ENCODE measurements at regions not wholly inside any gene's neighbourhood (a gene's known extent, or its start where the extent isn't known, plus 50 kb on each side); places are given as distances from the start of the nearest gene placed in this dataset.

DNA sequence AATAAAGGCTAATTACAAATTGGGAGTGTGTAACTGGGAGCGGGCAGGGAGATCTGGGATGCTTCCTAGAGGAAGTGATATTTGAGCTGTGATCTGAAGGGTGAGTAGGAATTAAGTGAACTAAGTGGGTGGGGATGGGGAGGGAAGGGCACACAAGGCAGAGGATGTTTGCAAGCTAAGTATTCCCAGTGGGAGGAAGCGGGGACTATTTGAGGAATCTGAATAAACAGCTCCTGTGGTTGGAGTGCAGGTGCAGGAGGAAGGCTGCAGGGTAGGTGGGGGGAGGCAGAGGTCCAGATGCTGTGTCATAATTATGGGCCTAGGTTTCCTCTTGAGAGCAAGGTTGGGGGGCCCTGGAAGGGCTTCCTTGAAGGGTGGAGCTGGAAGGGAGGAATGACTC, 102.1 kb upstream of the HS3ST2 start:
- H3K9ac ChIP-seq (ENCODE audit: extremely low read depth, insufficient read length, low read length): no peak overlapping the region
- Mint-ChIP-seq H3K27me3 (ENCODE audit: low read depth) (no peaks in the 10 kb centered on the region; the same call in none of the 2 replicates), H3K27ac (no peak overlapping the region), H3K36me3 (ENCODE audit: insufficient read depth in 1 of 3, low read depth in 3 of 3) (peaks cover 7 to 15% (median 8%) of the 10 kb centered on the region in 3 experiments), H3K9me3 (peaks cover 15 to 18% of the 10 kb centered on the region in 2 experiments), H3K4me3 (no peak overlapping the region), H3K4me1 (peaks cover 6 to 10% of the 10 kb centered on the region in 2 experiments; a peak in 3 of 4 replicates)
- H4K8ac ChIP-seq (replicated peaks; ENCODE audit: insufficient read length, low read depth, low read length): no peak overlapping the region
- no peaks in the 10 kb centered on the region for H3K27me3 ChIP-seq (ENCODE audit: insufficient read depth, low read length)
- H3K27ac ChIP-seq (ENCODE audit: insufficient read length, low read depth, low read length): no peak overlapping the region
- no peak overlapping the region for H3T11ph ChIP-seq (ENCODE audit: low read length)
- H2BK5ac ChIP-seq (ENCODE audit: insufficient read length, low read length): no peak overlapping the region
- TF ChIP-seq, protein P1, sequence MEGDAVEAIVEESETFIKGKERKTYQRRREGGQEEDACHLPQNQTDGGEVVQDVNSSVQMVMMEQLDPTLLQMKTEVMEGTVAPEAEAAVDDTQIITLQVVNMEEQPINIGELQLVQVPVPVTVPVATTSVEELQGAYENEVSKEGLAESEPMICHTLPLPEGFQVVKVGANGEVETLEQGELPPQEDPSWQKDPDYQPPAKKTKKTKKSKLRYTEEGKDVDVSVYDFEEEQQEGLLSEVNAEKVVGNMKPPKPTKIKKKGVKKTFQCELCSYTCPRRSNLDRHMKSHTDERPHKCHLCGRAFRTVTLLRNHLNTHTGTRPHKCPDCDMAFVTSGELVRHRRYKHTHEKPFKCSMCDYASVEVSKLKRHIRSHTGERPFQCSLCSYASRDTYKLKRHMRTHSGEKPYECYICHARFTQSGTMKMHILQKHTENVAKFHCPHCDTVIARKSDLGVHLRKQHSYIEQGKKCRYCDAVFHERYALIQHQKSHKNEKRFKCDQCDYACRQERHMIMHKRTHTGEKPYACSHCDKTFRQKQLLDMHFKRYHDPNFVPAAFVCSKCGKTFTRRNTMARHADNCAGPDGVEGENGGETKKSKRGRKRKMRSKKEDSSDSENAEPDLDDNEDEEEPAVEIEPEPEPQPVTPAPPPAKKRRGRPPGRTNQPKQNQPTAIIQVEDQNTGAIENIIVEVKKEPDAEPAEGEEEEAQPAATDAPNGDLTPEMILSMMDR (conservative IDR thresholded peaks at IDR 0.05): no peak
- H4K20me1 ChIP-seq (ENCODE audit: control insufficient read depth, insufficient read depth, insufficient read length): no peaks in the 10 kb centered on the region
- no peak for DNase-seq
- H3K14ac ChIP-seq (ENCODE audit: insufficient read depth, low read length): no peak overlapping the region
- no peak overlapping the region for H2BK12ac ChIP-seq (ENCODE audit: insufficient read length, low read depth, low read length)
- no peak overlapping the region for H3K4me2 ChIP-seq (ENCODE audit: insufficient read depth, insufficient read length, low read length)
- H3K4me1 ChIP-seq (ENCODE audit: insufficient read depth, low read length): no peaks in the 10 kb centered on the region
- H3K79me2 ChIP-seq (ENCODE audit: insufficient read depth, low read length): no peaks in the 10 kb centered on the region
- H3K23ac ChIP-seq (ENCODE audit: insufficient read length, low read depth, low read length): no peak overlapping the region
- H3K18ac ChIP-seq (ENCODE audit: insufficient read length, low read depth, low read length): no peak overlapping the region
- H3K23me2 ChIP-seq (ENCODE audit: insufficient read length, low read depth, low read length, poor library complexity, severe bottlenecking): no peaks in the 10 kb centered on the region
- H2BK120ac ChIP-seq (ENCODE audit: low read depth, low read length, poor library complexity, severe bottlenecking): no peak overlapping the region
- peaks cover 10% of the 10 kb centered on the region for H3K9me3 ChIP-seq (ENCODE audit: control insufficient read depth, low read depth, low read length)
- no peak overlapping the region for H3K56ac ChIP-seq (ENCODE audit: insufficient read length, low read depth, low read length)
- H4K5ac ChIP-seq (ENCODE audit: insufficient read length, low read depth, low read length): no peak overlapping the region
- no peak overlapping the region for H4K91ac ChIP-seq (ENCODE audit: insufficient read length, low read depth, low read length)
- H2AFZ ChIP-seq (ENCODE audit: low read length): no peak overlapping the region
- H2BK15ac ChIP-seq (ENCODE audit: low read depth, low read length): no peak overlapping the region
- no peak overlapping the region for H2AK5ac ChIP-seq (ENCODE audit: insufficient read length, low read length)
- no peak overlapping the region for H2BK20ac ChIP-seq (ENCODE audit: low read depth, low read length, poor library complexity, severe bottlenecking)
- no peaks in the 10 kb centered on the region for H3K79me1 ChIP-seq (ENCODE audit: insufficient read depth, low read depth, low read length, poor library complexity, severe bottlenecking)
- no peak overlapping the region for H3K4ac ChIP-seq (ENCODE audit: low read depth, low read length)
- no CpG with 5 or more reads among the region's 2 CpGs for WGBS (ENCODE audit: extremely low coverage, insufficient read length, low lambda C conversion rate)
